GM12875 (cell line): ENCODE measurements at regions not wholly inside any gene's neighbourhood (a gene's known extent, or its start where the extent isn't known, plus 50 kb on each side); places are given as distances from the start of the nearest gene placed in this dataset.
"Not testable (repeated sequence)": the region's sequence is repeated elsewhere in the genome, so short reads cannot be mapped to it uniquely, and the experiment has no call there.

Experiments used
- H3K4me3 ChIP-seq: one replicate; pipeline ENCODE4 v1.5.1; 2011; ENCODE audit warnings: low read depth, low read length, control low read depth
- TF ChIP-seq, protein P1 (sequence below): IDR thresholded peaks from 2 replicates; pipeline ENCODE4 v1.5.1; 2011; ENCODE audit warnings: low read depth, mild to moderate bottlenecking, control low read depth, inconsistent platforms, low read length, moderate library complexity, borderline replicate concordance; ENCODE audit not compliant: insufficient read depth

GRCh38 chr1:99553301-99553700, 92.6 kb upstream of the PALMD start:
- H3K4me3 ChIP-seq, result no peak overlapping the region
- TF ChIP-seq, protein P1, sequence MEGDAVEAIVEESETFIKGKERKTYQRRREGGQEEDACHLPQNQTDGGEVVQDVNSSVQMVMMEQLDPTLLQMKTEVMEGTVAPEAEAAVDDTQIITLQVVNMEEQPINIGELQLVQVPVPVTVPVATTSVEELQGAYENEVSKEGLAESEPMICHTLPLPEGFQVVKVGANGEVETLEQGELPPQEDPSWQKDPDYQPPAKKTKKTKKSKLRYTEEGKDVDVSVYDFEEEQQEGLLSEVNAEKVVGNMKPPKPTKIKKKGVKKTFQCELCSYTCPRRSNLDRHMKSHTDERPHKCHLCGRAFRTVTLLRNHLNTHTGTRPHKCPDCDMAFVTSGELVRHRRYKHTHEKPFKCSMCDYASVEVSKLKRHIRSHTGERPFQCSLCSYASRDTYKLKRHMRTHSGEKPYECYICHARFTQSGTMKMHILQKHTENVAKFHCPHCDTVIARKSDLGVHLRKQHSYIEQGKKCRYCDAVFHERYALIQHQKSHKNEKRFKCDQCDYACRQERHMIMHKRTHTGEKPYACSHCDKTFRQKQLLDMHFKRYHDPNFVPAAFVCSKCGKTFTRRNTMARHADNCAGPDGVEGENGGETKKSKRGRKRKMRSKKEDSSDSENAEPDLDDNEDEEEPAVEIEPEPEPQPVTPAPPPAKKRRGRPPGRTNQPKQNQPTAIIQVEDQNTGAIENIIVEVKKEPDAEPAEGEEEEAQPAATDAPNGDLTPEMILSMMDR, result no peak

DNA sequence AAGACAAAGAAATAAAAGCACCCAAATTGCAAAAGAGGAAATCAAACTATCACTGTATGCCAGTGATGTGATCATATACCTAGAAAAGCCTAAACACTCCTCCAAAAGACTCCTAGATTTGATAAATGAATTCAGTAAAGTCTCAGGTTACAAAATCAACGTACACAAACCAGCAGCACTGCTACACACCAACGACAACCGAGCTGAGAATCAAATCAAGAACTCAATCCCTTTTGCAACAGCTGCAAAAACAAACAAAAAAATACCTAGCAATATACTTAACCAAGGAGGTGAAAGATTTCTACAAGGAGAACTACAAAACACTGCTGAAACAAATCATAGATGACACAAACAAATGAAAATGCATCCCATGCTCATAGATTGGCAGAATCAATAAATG, 92.1 kb upstream of the PALMD start:
- not testable (repeated sequence) for H3K4me3 ChIP-seq

- H3K4me3 ChIP-seq, result no peak overlapping the region
- TF ChIP-seq, protein P1, result no peak
Measured at GRCh38 chr1:99554727-99555126, 91.2 kb upstream of the PALMD start.

GRCh38 chr1:99557546-99558202, 88.2 kb upstream of the PALMD start:
- H3K4me3 ChIP-seq, result no peak overlapping the region
- TF ChIP-seq, protein P1, result no peak

DNA sequence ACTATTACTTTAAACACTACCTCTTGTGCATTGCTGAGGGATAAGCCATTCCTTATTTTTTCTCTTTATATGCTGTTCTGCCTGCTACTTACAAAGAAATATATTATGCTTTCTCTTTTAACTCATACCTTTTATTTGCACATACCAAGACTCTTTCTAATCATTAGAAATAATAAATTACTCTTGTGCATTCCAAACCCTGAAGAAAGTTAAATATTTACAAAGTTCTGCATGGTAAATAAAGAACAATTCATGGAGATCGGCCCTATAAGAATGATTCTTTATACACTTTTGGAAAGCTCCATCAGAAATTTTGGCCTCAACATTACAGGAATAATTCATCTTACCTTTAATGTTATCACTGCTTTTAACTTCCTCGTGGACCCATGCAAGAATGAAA, 86.7 kb upstream of the PALMD start:
- TF ChIP-seq, protein P1, result no peak
- no peak overlapping the region for H3K4me3 ChIP-seq

DNA sequence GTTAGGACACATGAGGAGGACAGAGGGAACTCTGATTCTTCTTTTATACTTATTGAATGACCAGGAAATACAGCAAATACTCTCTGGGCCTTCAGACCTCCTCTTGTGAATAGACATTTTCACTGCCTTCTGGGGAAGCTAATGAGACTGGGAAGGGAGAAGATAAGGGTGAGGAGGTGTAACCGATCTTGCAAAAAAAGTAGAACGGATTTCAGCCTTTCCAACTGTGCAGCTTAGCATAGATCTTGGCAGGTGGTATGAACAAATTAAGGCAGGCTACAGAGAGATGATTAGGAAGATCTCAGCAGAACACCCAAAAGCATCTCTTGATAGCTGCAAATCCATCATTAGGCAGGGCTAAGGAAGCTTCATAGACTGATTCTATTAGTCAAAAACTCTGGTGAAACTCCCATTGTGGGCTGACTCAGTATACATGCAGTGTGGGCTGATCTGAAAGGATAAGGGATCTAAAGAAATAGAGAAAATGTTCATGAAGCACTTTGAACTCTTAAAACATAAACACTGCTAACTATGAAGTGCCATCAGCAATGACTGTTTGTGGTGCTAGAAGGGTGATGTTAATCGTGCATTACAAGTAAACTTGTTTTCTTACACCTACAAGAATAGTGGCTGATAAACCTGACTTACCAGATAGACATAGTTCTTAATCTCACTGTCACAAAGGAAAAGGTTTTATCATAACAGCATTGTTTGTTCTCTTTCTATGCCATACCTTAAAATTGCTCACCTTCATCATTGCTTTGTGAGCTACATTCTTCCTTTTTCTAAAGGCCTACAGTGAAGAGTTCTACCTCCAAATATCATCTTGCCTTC, 85.5 kb upstream of the PALMD start:
- TF ChIP-seq, protein P1, result no peak
- H3K4me3 ChIP-seq, result no peak overlapping the region

DNA sequence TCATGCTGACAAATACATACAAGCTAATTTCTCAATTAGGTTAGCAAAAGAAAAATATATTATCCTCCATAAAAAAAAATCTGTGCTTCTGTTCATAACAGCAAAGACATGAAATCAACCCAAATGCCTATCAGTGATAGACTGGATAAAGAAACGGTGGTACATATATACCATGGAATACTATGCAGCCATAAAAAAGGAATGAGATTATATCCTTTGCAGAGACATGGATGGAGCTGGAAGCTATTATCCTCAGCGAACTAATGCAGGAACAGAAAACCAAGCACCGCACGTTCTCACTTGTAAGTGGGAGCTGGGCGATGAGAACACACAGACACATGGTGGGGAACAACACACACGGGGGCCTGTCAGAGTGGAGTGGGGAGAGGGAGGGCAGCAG, 84.0 kb upstream of the PALMD start:
- TF ChIP-seq, protein P1, result no peak
- H3K4me3 ChIP-seq, result no peak overlapping the region
